PC-9 (cell line): ENCODE measurements at regions not wholly inside any gene's neighbourhood (a gene's known extent, or its start where the extent isn't known, plus 50 kb on each side); places are given as distances from the start of the nearest gene placed in this dataset.

Experiments used
- BruUV-seq: library from RNA; stranded (reverse); fragments of 400-500 nt; replicated peaks from 2 replicates; lab custom pipeline; 2021; lab: Mats Ljungman, UMichigan
- CTCF ChIA-PET: fragments of 300-600 bp; sonication (Branson Sonifier 250); formaldehyde crosslinking; loops from one replicate; lab custom pipeline; 2022; ENCODE audit warnings: antibody characterized with exemption; lab: Charles Lee
- POLR2A ChIA-PET: fragments of 300-600 bp; sonication (Branson Sonifier 250); formaldehyde crosslinking; loops from one replicate; lab custom pipeline; 2022; ENCODE audit warnings: antibody characterized with exemption; ENCODE audit not compliant: unreplicated experiment; lab: Charles Lee
- DNase-seq, 2 experiments: peaks; one replicate each; pipeline versions ENCODE4 v3.0.0 to v3.0.0-alpha.2; 2015 to 2022; ENCODE audit warnings: mixed read lengths in 1 of 2
- H2AFZ ChIP-seq: fragments of 200-600 bp; sonication (generic); 2 replicates; pipeline ENCODE4 v1.8.1; 2017; ENCODE audit warnings: antibody characterized with exemption
- H3F3A ChIP-seq: fragments of 200-600 bp; sonication (generic); 2 replicates; pipeline ENCODE4 v1.8.1; 2017; ENCODE audit warnings: antibody characterized with exemption, mild to moderate bottlenecking, low read depth; ENCODE audit not compliant: insufficient read depth
- H3K27ac ChIP-seq: fragments of 200-600 bp; sonication (generic); 2 replicates; pipeline ENCODE4 v1.6.1; 2016; ENCODE audit warnings: mixed run types
- H3K27me3 ChIP-seq: fragments of 200-600 bp; sonication (generic); 2 replicates; pipeline ENCODE4 v1.6.1; 2016; ENCODE audit warnings: low read depth, mixed run types; ENCODE audit not compliant: insufficient read depth
- H3K36me3 ChIP-seq: fragments of 200-600 bp; sonication (generic); 2 replicates; pipeline ENCODE4 v1.6.1; 2016; ENCODE audit warnings: low read depth, mixed run types
- H3K4me1 ChIP-seq: fragments of 200-600 bp; sonication (generic); replicated peaks from 2 replicates; pipeline ENCODE4 v1.6.1; 2016; ENCODE audit warnings: mixed run types; ENCODE audit not compliant: insufficient read depth
- H3K4me2 ChIP-seq: fragments of 200-600 bp; sonication (generic); 2 replicates; pipeline ENCODE4 v1.6.1; 2017; ENCODE audit warnings: mixed run types
- H3K4me3 ChIP-seq: fragments of 200-600 bp; sonication (generic); 2 replicates; pipeline ENCODE4 v1.6.1; 2016; ENCODE audit warnings: mixed run types
- H3K79me2 ChIP-seq: fragments of 200-600 bp; sonication (generic); 2 replicates; pipeline ENCODE4 v1.6.1; 2017; ENCODE audit warnings: low read depth, mixed run types
- H3K9me2 ChIP-seq: fragments of 200-600 bp; sonication (generic); 2 replicates; pipeline ENCODE4 v1.8.1; 2017; ENCODE audit warnings: mild to moderate bottlenecking; ENCODE audit not compliant: insufficient read depth
- H3K9me3 ChIP-seq: fragments of 200-600 bp; sonication (generic); 2 replicates; pipeline ENCODE4 v1.8.1; 2016; ENCODE audit warnings: low read depth; ENCODE audit not compliant: insufficient read depth
- H4K20me1 ChIP-seq: fragments of 200-600 bp; sonication (generic); 2 replicates; pipeline ENCODE4 v1.8.1; 2017; ENCODE audit not compliant: insufficient read depth
- CTCF ChIP-seq: fragments of 200-600 bp; sonication (generic); conservative IDR thresholded peaks from 2 replicates; pipeline ENCODE4 v1.6.1; 2017; ENCODE audit warnings: mixed run types, antibody characterized with exemption, mild to moderate bottlenecking, moderate library complexity
- EZH2 ChIP-seq: fragments of 200-600 bp; sonication (generic); IDR thresholded peaks from 2 replicates; pipeline ENCODE4 v1.8.0; 2017; ENCODE audit warnings: antibody characterized with exemption, low read depth
- intact Hi-C: fragments of 100-400 bp; cut with micrococcal nuclease; formaldehyde crosslinking; loops from one replicate; pipeline ENCODE4 v1.10.0; 2022; ENCODE audit not compliant: unreplicated experiment

- H3K79me2 ChIP-seq = no peaks in the 10 kb centered on the region
- no peaks in the 10 kb centered on the region for H4K20me1 ChIP-seq
- no peak overlapping the region for H3K4me2 ChIP-seq
- H3K4me3 ChIP-seq = no peak overlapping the region
- DNase-seq = no peak
- H2AFZ ChIP-seq = no peak overlapping the region
- ChIA-PET POLR2A (no interaction called here), CTCF (no interaction called here)
- no peaks in the 10 kb centered on the region for H3K36me3 ChIP-seq
- no peaks in the 10 kb centered on the region for H3K27me3 ChIP-seq
- no peak for TF ChIP-seq CTCF
- TF ChIP-seq EZH2 = no peak
- no peaks in the 10 kb centered on the region for H3K9me2 ChIP-seq
- no peaks in the 10 kb centered on the region for H3K9me3 ChIP-seq
- H3K4me1 ChIP-seq = no peaks in the 10 kb centered on the region
- intact Hi-C loops = no loop called here
- H3K27ac ChIP-seq = no peak overlapping the region
- no peaks in the 10 kb centered on the region for H3F3A ChIP-seq
- BruUV-seq = no TSS peak
Observed at GRCh38 chr6:104017410-104018381, 842.0 kb downstream of the HACE1 start.

GRCh38 chr6:104014163-104014959 is 845.4 kb downstream of the HACE1 start:
- Histone ChIP-seq H3K9me2 (no peaks in the 10 kb centered on the region), H3K79me2 (no peaks in the 10 kb centered on the region), H3K27ac (no peak overlapping the region), H3K4me2 (no peak overlapping the region), H3K27me3 (no peaks in the 10 kb centered on the region), H3K36me3 (no peaks in the 10 kb centered on the region), H3K4me1 (no peaks in the 10 kb centered on the region), H4K20me1 (no peaks in the 10 kb centered on the region), H3K4me3 (no peak overlapping the region), H3F3A (no peaks in the 10 kb centered on the region), H3K9me3 (no peaks in the 10 kb centered on the region), H2AFZ (no peak overlapping the region)
- peak in 1 of 2 experiments; percentile 39 for DNase-seq
- ChIA-PET CTCF (no interaction called here), POLR2A (no interaction called here)
- TF ChIP-seq EZH2 (no peak), CTCF (no peak)
- BruUV-seq = no TSS peak
- intact Hi-C loops = no loop called here

- no peaks in the 10 kb centered on the region for H4K20me1 ChIP-seq
- ChIA-PET POLR2A (no interaction called here), CTCF (no interaction called here)
- no peak for TF ChIP-seq EZH2
- no peak for TF ChIP-seq CTCF
- H3K9me3 ChIP-seq = no peaks in the 10 kb centered on the region
- no peak overlapping the region for H2AFZ ChIP-seq
- H3K27me3 ChIP-seq = no peaks in the 10 kb centered on the region
- no peak overlapping the region for H3K4me2 ChIP-seq
- H3K36me3 ChIP-seq = no peaks in the 10 kb centered on the region
- intact Hi-C loops = no loop called here
- no peaks in the 10 kb centered on the region for H3K4me1 ChIP-seq
- H3K4me3 ChIP-seq = no peak overlapping the region
- no peaks in the 10 kb centered on the region for H3K79me2 ChIP-seq
- no TSS peak for BruUV-seq
- H3K9me2 ChIP-seq = no peaks in the 10 kb centered on the region
- no peaks in the 10 kb centered on the region for H3F3A ChIP-seq
- no peak overlapping the region for H3K27ac ChIP-seq
- DNase-seq = no peak
Observed at GRCh38 chr6:104013312-104013971, 846.3 kb downstream of the HACE1 start.
